ENCODE measurements at regions not wholly inside any gene's neighbourhood (a gene's known extent, or its start where the extent isn't known, plus 50 kb on each side); places are given as distances from the start of the nearest gene placed in this dataset.

DNA sequence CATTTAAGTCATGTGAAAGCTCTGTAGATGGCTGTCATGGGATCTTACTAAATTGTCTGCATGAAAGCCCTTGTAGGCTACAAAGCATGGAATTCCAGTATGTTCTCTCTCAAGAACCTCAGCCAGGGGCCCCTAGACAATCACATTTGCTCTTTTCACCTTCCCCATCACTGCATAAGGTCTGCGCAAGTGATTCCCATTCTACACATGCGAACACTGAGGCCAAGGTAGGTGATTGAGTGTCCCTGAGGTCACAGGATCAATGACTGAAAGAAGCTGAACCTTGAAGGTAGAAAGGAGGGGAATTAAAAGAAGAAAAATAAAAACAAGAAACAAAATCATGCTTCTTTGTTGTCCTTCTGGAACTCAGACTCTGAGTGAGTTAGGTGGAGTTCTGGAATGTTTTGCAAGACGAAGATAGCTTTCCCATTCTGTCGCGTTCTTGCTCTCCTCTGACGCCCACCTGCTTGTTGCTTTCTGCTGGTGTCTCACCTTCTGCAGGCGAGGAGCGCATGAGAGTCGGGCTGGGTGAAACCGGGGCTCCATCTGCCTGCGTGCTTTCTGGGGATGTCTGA lies 79.9 kb downstream of the SPRING1 start:
- TF ChIP-seq, protein P1, sequence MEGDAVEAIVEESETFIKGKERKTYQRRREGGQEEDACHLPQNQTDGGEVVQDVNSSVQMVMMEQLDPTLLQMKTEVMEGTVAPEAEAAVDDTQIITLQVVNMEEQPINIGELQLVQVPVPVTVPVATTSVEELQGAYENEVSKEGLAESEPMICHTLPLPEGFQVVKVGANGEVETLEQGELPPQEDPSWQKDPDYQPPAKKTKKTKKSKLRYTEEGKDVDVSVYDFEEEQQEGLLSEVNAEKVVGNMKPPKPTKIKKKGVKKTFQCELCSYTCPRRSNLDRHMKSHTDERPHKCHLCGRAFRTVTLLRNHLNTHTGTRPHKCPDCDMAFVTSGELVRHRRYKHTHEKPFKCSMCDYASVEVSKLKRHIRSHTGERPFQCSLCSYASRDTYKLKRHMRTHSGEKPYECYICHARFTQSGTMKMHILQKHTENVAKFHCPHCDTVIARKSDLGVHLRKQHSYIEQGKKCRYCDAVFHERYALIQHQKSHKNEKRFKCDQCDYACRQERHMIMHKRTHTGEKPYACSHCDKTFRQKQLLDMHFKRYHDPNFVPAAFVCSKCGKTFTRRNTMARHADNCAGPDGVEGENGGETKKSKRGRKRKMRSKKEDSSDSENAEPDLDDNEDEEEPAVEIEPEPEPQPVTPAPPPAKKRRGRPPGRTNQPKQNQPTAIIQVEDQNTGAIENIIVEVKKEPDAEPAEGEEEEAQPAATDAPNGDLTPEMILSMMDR (IDR thresholded peaks at IDR 0.05): no peak
- no peak for TF ChIP-seq POLR2A (IDR thresholded peaks at IDR 0.05)

Measured in lower leg skin (tissue), 3 donors.